Cardiac muscle cell (in vitro differentiated cells and primary cell): ENCODE measurements at regions not wholly inside any gene's neighbourhood (a gene's known extent, or its start where the extent isn't known, plus 50 kb on each side); places are given as distances from the start of the nearest gene placed in this dataset.

Experiments used
- DNase-seq, 2 donors: peaks; one replicate each; pipeline versions ENCODE4 v3.0.0 to v3.0.0-alpha.2; 2010 to 2017; ENCODE audit warnings: low read depth in 1 of 2, low spot score in 1 of 2
- H3K27ac ChIP-seq: fragments of 200-600 bp; sonication (generic); 2 replicates; pipeline ENCODE4 v1.5.1; 2016
- H3K27me3 ChIP-seq: fragments of 200-600 bp; sonication (generic); 2 replicates; pipeline ENCODE4 v1.6.0; 2016; ENCODE audit warnings: control low read depth
- H3K36me3 ChIP-seq: fragments of 200-600 bp; sonication (generic); 2 replicates; pipeline ENCODE4 v1.5.1; 2016; ENCODE audit warnings: control low read depth
- H3K4me1 ChIP-seq: fragments of 200-600 bp; sonication (generic); 2 replicates; pipeline ENCODE4 v1.8.1; 2017; ENCODE audit warnings: low read depth, mild to moderate bottlenecking, mixed run types
- H3K4me3 ChIP-seq: fragments of 200-600 bp; sonication (generic); 2 replicates; pipeline ENCODE4 v1.5.1; 2016; ENCODE audit warnings: mild to moderate bottlenecking
- H3K9me3 ChIP-seq: fragments of 200-600 bp; sonication (generic); 2 replicates; pipeline ENCODE4 v1.5.1; 2017; ENCODE audit warnings: low read depth, mild to moderate bottlenecking, control low read depth
- TF ChIP-seq, protein P1 (sequence below): IDR thresholded peaks from 2 replicates; pipeline ENCODE4 v1.5.1; 2012; ENCODE audit warnings: low read depth, mild to moderate bottlenecking, low read length

GRCh38 chr5:130541617-130542221, 623.3 kb downstream of the HINT1 start:
- Histone ChIP-seq H3K27ac (no peak overlapping the region), H3K27me3 (no peaks in the 10 kb centered on the region), H3K36me3 (no peaks in the 10 kb centered on the region), H3K4me3 (no peak overlapping the region), H3K9me3 (no peaks in the 10 kb centered on the region), H3K4me1 (no peaks in the 10 kb centered on the region)
- TF ChIP-seq, protein P1, sequence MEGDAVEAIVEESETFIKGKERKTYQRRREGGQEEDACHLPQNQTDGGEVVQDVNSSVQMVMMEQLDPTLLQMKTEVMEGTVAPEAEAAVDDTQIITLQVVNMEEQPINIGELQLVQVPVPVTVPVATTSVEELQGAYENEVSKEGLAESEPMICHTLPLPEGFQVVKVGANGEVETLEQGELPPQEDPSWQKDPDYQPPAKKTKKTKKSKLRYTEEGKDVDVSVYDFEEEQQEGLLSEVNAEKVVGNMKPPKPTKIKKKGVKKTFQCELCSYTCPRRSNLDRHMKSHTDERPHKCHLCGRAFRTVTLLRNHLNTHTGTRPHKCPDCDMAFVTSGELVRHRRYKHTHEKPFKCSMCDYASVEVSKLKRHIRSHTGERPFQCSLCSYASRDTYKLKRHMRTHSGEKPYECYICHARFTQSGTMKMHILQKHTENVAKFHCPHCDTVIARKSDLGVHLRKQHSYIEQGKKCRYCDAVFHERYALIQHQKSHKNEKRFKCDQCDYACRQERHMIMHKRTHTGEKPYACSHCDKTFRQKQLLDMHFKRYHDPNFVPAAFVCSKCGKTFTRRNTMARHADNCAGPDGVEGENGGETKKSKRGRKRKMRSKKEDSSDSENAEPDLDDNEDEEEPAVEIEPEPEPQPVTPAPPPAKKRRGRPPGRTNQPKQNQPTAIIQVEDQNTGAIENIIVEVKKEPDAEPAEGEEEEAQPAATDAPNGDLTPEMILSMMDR = no peak
- DNase-seq = peak in 1 of 2 donors; percentile 76

- H3K4me3 ChIP-seq = no peak overlapping the region
- H3K4me1 ChIP-seq = no peaks in the 10 kb centered on the region
- H3K36me3 ChIP-seq = no peaks in the 10 kb centered on the region
- no peak for DNase-seq
- TF ChIP-seq, protein P1 = no peak
- no peaks in the 10 kb centered on the region for H3K9me3 ChIP-seq
- no peaks in the 10 kb centered on the region for H3K27me3 ChIP-seq
- H3K27ac ChIP-seq = no peak overlapping the region
Observed at GRCh38 chr5:130536691-130537090, 628.4 kb downstream of the HINT1 start.

- no peaks in the 10 kb centered on the region for H3K27me3 ChIP-seq
- no peaks in the 10 kb centered on the region for H3K36me3 ChIP-seq
- H3K4me1 ChIP-seq = no peaks in the 10 kb centered on the region
- no peaks in the 10 kb centered on the region for H3K9me3 ChIP-seq
- H3K4me3 ChIP-seq = no peak overlapping the region
- no peak overlapping the region for H3K27ac ChIP-seq
- no peak for DNase-seq
- TF ChIP-seq, protein P1 = no peak
Observed at GRCh38 chr5:130532786-130533185, 628.5 kb downstream of the CHSY3 start.

DNA sequence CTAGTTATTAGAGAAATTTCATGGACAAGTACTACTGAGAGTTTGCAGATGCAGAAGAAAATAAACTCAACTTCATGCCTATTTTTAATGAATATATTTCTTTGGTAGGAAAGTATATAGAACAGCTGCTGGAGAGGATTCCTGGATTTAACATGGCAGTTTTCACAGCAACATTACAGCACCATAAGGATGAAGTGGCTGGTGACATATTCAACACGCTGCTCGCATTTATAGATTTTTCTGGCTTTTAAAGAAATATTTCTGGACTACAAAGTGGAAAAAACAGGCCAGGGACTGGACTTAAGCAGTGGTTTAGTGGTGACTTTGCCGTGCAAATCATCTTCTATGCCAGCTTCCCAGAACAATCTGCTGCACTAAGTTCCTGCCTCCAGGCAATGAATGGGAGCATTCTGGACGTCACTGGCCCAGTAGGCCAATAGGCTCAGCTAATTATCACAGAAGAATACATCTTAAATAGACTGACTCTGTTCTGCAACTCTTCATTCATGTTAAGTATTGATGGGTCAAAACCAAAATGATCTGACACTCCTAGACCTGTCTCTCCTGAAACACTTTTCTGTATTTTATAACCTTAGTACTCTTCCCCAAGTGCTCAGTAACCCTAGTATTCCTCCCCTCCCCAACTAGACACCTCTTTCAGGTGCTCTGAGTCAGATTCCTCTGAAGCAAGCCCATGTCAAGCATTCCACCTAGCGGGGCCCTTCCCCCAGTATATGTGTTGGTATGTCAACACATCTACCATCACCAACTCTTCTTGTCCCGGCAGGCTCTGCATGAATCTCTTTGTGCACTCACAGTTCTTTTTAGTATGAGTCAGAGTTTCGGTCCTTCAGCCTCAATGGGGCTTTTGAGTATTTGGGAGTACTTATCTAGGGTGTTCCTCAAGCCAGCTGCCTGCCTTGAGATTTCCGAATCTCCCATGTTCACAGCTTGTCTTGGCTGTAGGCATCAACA, 625.5 kb downstream of the CHSY3 start:
- TF ChIP-seq, protein P1 = no peak
- H3K36me3 ChIP-seq = no peaks in the 10 kb centered on the region
- no peaks in the 10 kb centered on the region for H3K27me3 ChIP-seq
- no peak overlapping the region for H3K27ac ChIP-seq
- H3K9me3 ChIP-seq = no peaks in the 10 kb centered on the region
- H3K4me3 ChIP-seq = no peak overlapping the region
- DNase-seq = peak in 1 of 2 donors; percentile 38
- H3K4me1 ChIP-seq = no peaks in the 10 kb centered on the region

GRCh38 chr5:130529111-130529510, 624.8 kb downstream of the CHSY3 start:
- Histone ChIP-seq H3K9me3 (no peaks in the 10 kb centered on the region), H3K27ac (no peak overlapping the region), H3K36me3 (no peaks in the 10 kb centered on the region), H3K4me1 (no peaks in the 10 kb centered on the region), H3K4me3 (no peak overlapping the region), H3K27me3 (no peaks in the 10 kb centered on the region)
- TF ChIP-seq, protein P1 = no peak
- DNase-seq = no peak
